HuH-7.5 (cell line): ENCODE measurements at regions not wholly inside any gene's neighbourhood (a gene's known extent, or its start where the extent isn't known, plus 50 kb on each side); places are given as distances from the start of the nearest gene placed in this dataset.

Experiments
- DNase-seq: peaks from one replicate; pipeline ENCODE4 v3.0.0; 2011; ENCODE audit warnings: low spot score

GRCh38 chr13:22009500-22009899 is 338.6 kb downstream of the FGF9 start:
- no peak for DNase-seq

- no peak for DNase-seq
Measured at GRCh38 chr13:22009937-22010336, 339.1 kb downstream of the FGF9 start.

DNA sequence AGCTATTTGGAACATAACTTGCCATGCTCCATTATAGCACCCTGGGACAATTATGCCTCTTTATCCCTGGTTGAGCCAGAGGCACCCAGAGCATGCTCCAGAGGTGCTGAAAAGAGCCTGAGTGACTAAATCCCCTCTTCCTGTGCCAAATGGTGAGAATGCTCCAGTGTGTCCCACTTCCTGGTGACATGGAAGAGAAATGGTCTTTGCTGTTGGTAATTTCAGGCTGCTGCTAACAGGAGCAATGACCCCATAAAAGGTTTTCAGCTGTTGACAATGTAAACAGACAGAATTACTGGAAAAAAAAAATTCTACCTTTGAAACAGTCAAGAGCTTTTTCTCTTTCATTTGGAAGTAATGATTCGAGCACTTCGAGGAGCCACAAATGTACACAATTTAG is 341.8 kb downstream of the FGF9 start:
- DNase-seq, result no peak

GRCh38 chr13:22014469-22014868 is 343.6 kb downstream of the FGF9 start:
- DNase-seq, result no peak

DNA sequence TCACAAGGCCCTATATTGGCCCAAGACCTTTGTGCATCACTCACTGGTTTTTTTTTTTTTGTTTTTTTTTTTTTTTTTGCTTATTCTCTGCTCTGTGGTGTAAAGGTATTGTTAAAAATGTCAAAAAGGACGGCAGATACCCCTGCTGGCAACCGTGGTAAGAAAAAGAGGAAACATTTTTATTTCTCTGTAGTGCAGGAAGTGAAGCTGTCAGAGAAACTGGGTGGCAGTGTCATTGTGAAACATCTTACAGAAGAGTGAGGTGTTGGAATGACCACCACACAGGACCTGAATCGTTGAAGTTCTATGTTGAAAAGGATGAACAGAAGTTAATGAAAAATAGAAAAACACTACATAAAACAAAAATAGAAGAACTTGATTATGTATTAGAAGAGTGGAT is 346.4 kb downstream of the FGF9 start:
- DNase-seq, result no peak

DNA sequence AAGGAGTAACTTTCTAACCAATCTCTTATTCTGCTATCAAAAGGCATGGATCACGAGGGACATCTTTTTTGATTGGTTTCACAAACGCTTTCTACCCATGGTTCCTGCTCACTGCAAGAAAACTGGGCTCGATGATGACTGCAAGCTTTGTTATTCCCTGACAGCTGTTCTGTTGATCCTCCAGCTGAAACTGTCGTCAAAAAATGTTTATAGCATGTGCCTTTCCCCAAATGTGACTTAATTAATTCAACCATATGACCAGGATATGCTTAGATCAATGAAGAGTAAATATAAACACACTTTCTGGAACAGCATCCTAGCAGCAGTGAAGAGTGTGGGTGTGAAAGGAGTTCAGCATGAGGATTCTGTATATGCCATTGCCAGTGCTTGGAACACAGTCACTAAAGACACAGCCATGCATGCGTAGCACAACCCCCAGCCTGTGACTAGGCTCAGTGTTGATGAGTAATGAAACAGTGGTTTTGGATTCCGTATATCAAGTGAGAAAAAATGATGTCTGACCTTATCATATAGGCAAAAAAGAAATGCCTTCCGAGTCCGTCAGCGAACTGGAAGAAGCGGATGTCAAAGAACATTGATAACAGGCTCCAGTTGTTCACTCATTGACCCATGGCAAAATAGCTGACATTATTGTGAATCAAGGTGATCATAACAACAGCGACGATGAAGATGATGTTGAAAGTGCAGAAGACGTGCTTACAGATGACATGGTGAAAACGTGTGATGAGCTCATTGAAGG is 347.4 kb downstream of the FGF9 start:
- DNase-seq, result no peak

DNA sequence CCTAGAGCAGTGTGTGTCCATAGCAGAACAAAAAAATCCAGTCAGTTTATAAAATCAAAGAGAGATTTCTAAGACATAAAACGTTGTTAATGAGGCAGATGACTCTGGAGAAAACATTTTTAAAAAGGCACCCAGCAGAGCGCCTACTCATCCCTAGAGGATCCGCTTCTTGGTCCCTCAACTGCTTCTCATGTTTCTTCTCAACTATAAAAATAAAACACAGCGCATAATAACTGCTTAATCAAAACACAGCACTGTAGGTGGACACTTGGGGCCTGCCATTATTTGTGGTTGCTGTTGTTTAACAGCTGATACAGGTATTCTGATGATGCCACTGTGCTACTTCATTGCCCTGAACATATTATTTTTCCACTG is 347.9 kb downstream of the FGF9 start:
- no peak for DNase-seq

DNA sequence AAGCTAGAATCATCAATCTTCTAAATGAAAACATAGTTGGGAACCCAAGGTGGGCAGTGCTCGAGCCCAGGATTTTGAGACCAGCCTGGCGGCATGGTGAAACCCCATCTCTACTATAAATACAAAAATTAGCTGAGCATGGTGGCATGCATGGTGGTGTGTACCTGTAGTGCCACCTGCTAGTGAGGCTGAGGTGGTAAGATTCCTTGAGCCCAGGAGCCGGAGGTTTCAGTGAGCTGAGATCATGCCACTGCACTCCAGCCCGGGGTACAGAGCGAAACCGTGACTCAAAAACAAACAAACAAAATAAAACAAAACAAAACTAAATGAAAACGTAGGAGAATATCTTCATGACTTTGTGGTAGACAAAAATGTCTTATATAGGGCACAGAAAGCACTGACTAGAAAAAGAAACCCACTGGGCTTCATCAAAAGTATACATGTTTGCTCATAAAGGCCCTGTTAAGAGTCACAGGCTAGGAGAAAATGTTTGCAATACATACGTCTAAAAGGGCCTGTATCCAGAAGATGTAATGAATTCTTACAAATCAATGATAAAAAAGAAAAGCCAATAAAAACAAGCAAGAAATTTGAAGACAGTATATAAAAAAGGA is 353.6 kb downstream of the FGF9 start:
- DNase-seq, result no peak

DNA sequence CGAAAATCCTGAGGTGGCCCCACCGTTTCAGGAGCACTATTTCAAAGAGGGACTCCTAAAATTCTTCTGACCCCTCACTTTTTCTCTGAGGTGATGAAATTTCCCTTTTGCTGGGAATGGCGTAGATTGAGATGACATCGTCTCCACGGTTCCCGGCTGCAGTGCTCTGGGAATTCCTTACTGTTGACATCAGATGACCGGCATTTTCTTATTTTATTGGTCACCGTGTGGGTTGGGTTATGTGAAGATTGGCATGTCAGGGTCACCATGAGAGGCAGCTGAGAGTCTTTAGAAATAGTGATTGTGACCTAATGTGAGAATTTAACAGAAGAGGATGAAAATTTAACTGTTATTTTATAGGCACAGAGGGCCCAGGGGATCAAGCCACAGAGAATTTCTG is 356.7 kb downstream of the FGF9 start:
- no peak for DNase-seq

DNA sequence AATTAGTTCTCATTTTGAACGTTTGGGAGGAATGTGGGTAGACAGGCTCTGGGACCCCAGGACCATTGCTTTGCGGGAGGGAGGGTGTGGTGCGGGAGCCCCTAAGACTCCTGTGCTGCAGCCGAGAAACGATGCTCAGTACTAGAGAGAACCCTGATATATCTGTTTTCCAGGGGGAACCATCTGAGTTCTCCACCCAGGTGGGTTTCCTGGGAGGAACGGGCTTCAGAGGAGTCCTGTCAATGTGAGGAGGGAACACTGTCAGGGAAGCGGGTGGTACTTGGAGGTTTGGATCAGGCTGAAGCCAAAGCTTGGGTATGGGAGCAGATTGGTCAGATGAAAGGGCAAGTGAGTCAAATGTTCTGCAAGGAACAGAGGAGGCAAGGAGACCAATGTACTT is 358.0 kb downstream of the FGF9 start:
- no peak for DNase-seq

- no peak for DNase-seq
Measured at GRCh38 chr13:22030321-22030720, 359.4 kb downstream of the FGF9 start.

GRCh38 chr13:22031702-22032286 is 360.9 kb downstream of the FGF9 start:
- DNase-seq, result no peak

GRCh38 chr13:22032905-22033304 is 362.0 kb downstream of the FGF9 start:
- no peak for DNase-seq

DNA sequence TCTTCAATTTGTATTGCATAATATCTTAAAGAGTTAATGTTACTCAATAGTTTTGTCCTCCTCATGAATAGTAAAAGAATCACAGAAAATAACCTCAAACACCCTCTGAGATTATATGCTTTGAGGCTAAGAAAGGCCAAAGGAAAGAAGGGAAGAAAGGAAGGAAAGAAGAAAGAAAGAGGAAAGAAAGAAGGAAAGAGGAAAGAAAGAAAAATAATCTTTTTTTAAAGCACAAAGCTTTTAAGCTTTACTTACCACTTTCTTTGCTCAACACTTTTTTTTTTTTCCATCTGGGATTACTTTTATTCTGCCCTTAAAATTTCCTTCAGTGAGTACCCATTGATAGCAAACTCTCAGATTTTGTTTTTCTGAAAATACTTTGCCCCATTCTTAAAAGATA is 369.1 kb downstream of the FGF9 start:
- DNase-seq, result no peak

GRCh38 chr13:22040810-22041364 is 370.0 kb downstream of the FGF9 start:
- no peak for DNase-seq

- DNase-seq, result no peak
Measured at GRCh38 chr13:22041741-22042140, 370.9 kb downstream of the FGF9 start.

DNA sequence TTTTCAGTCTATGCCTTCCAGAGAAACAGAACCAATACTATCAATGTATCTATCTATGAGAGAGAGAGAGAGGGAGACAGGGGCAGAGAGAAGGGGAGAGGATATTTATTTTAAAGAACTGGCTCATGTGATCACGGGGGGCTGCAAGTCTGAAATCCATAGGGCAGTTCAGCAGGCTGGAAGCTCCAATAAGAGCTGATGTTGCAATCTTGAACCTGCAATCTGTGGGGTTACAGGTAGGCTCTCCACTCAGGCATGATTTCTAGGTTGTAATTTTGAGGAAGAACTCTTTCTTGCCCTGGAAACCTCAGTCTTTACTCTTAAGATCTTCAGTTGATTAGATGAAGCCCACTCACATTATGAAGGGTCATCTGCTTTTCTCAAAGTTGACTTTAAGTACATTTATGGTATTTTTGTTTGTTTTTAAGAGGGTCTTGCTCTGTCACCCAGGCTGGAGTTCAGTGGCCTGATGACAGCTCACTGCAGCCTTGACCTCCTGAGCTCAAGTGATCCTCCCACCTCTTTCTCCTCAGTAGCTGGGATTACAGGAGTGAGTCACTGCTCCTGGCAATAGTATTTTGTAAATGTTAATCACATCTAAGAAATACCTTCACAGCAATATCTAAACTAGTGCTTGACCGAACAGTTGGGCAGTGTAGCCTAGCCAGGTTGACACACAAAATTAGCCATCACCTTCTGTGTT is 376.4 kb downstream of the FGF9 start:
- no peak for DNase-seq

DNA sequence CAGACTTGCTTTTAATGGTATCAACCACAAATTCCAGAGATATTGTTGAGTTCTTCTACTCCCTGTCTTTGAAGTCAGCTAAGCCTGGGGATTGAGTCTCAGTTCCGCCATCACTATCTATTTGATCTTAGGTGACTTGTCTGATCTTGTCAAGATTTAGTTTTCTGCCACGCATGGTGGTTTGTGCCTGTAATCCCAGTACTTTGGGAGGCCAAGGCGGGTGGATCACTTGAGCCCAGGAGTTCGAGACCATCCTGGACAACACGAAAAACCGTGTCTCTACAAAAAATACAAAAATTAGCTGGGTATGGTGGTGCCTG is 376.9 kb downstream of the FGF9 start:
- DNase-seq, result no peak

GRCh38 chr13:22049384-22049783 is 378.5 kb downstream of the FGF9 start:
- no peak for DNase-seq

- no peak for DNase-seq
Measured at GRCh38 chr13:22050951-22051563, 380.2 kb downstream of the FGF9 start.

GRCh38 chr13:22053053-22053452 is 382.2 kb downstream of the FGF9 start:
- DNase-seq, result no peak

GRCh38 chr13:22055259-22055658 is 384.4 kb downstream of the FGF9 start:
- DNase-seq, result no peak
